ENCODE measurements at regions not wholly inside any gene's neighbourhood (a gene's known extent, or its start where the extent isn't known, plus 50 kb on each side); places are given as distances from the start of the nearest gene placed in this dataset.

- H3K4me3 ChIP-seq (ENCODE audit: low read depth, low read length), result no peak overlapping the region
- ChIA-PET POLR2A (no interaction called here), CTCF (interaction anchor here (0.7 to 1.0 kb wide), 2 partner anchors 18 to 224 kb away, joined by 3 read pairs; no protein-coding TSS in a partner anchor)
- no peaks in the 10 kb centered on the region for H3K4me1 ChIP-seq (ENCODE audit: control insufficient read depth, insufficient read depth, low read length)
- no peak for TF ChIP-seq ZNF112 (tag by site-specific recombination; IDR thresholded peaks at IDR 0.05)
- TF ChIP-seq ZNF280C (tag by site-specific recombination; IDR thresholded peaks at IDR 0.05), result no peak
- no peak for TF ChIP-seq ZFP41 (tag by site-specific recombination; IDR thresholded peaks at IDR 0.05; ENCODE audit: borderline replicate concordance)
- no peaks in the 10 kb centered on the region for H3K36me3 ChIP-seq (ENCODE audit: control insufficient read depth in 2 of 2, insufficient read depth in 1 of 2, low read length in 2 of 2)
- no peaks in the 10 kb centered on the region for H3K9me3 ChIP-seq (ENCODE audit: control insufficient read depth, insufficient read depth, low read depth, low read length)
- H3K27ac ChIP-seq (ENCODE audit: extremely low read depth, low read depth, low read length), result no peak overlapping the region
These were observed 422.7 kb upstream of the ADAMTS16 start for GRCh38 chr5:4717446-4717845.

- H3K9me3 ChIP-seq (ENCODE audit: control insufficient read depth, insufficient read depth, low read depth, low read length), result no peaks in the 10 kb centered on the region
- ChIA-PET CTCF (no interaction called here), POLR2A (no interaction called here)
- no peak overlapping the region for H3K4me3 ChIP-seq (ENCODE audit: low read depth, low read length)
- no peaks in the 10 kb centered on the region for H3K36me3 ChIP-seq (ENCODE audit: control insufficient read depth in 2 of 2, insufficient read depth in 1 of 2, low read length in 2 of 2)
- H3K27ac ChIP-seq (ENCODE audit: extremely low read depth, low read depth, low read length), result no peak overlapping the region
- no peaks in the 10 kb centered on the region for H3K4me1 ChIP-seq (ENCODE audit: control insufficient read depth, insufficient read depth, low read length)
- TF ChIP-seq YY1 (tag by site-specific recombination; IDR thresholded peaks at IDR 0.05), result no peak
- TF ChIP-seq SCRT2 (tag by site-specific recombination; IDR thresholded peaks at IDR 0.05), result no peak
- no peak for TF ChIP-seq ZNF121 (tag by site-specific recombination; IDR thresholded peaks at IDR 0.05)
- no peak for TF ChIP-seq ZBTB17 (tag by site-specific recombination; IDR thresholded peaks at IDR 0.05)
- TF ChIP-seq REST (tag by site-specific recombination; IDR thresholded peaks at IDR 0.05), result no peak
- no peak for TF ChIP-seq PATZ1 (tag by site-specific recombination; IDR thresholded peaks at IDR 0.05)
- no peak for TF ChIP-seq KLF16 (tag by site-specific recombination; IDR thresholded peaks at IDR 0.05)
- no peak for TF ChIP-seq ZNF791 (tag by site-specific recombination; IDR thresholded peaks at IDR 0.05)
These were observed 419.3 kb upstream of the ADAMTS16 start for GRCh38 chr5:4720831-4721230.

GRCh38 chr5:4722886-4723285, 417.2 kb upstream of the ADAMTS16 start:
- H3K9me3 ChIP-seq (ENCODE audit: control insufficient read depth, insufficient read depth, low read depth, low read length), result no peaks in the 10 kb centered on the region
- no peak overlapping the region for H3K4me3 ChIP-seq (ENCODE audit: low read depth, low read length)
- H3K36me3 ChIP-seq (ENCODE audit: control insufficient read depth in 2 of 2, insufficient read depth in 1 of 2, low read length in 2 of 2), result no peaks in the 10 kb centered on the region
- H3K27ac ChIP-seq (ENCODE audit: extremely low read depth, low read depth, low read length), result no peak overlapping the region
- ChIA-PET POLR2A (no interaction called here), CTCF (no interaction called here)
- H3K4me1 ChIP-seq (ENCODE audit: control insufficient read depth, insufficient read depth, low read length), result no peaks in the 10 kb centered on the region
- no peak for TF ChIP-seq ZFP41 (tag by site-specific recombination; IDR thresholded peaks at IDR 0.05; ENCODE audit: borderline replicate concordance)
- no peak for TF ChIP-seq ZBTB6 (tag by site-specific recombination; IDR thresholded peaks at IDR 0.05)
- TF ChIP-seq ZNF335 (tag by site-specific recombination; conservative IDR thresholded peaks at IDR 0.05), result no peak
- TF ChIP-seq GLI4 (tag by site-specific recombination; IDR thresholded peaks at IDR 0.05), result no peak
- no peak for TF ChIP-seq ZNF664 (tag by site-specific recombination; IDR thresholded peaks at IDR 0.05)
- no peak for TF ChIP-seq YY1 (tag by site-specific recombination; IDR thresholded peaks at IDR 0.05)
- no peak for TF ChIP-seq ZNF148 (tag by site-specific recombination; IDR thresholded peaks at IDR 0.05; ENCODE audit: borderline replicate concordance)
- no peak for TF ChIP-seq ZFHX2 (tag by site-specific recombination; conservative IDR thresholded peaks at IDR 0.05)
- TF ChIP-seq GFI1B (tag by site-specific recombination; IDR thresholded peaks at IDR 0.05), result no peak
- no peak for TF ChIP-seq KLF1 (tag by site-specific recombination; IDR thresholded peaks at IDR 0.05)
- TF ChIP-seq ZNF48 (tag by site-specific recombination; IDR thresholded peaks at IDR 0.05), result no peak
- no peak for TF ChIP-seq ZNF433 (tag by site-specific recombination; IDR thresholded peaks at IDR 0.05; ENCODE audit: low read depth)
- TF ChIP-seq ZNF792 (tag by site-specific recombination; IDR thresholded peaks at IDR 0.05), result no peak
